Activated CD8-positive, alpha-beta memory T cell treated with anti-CD3 and anti-CD28 coated beads, Interleukin-2, amount 50 U/mL, for 1 hour (primary cell): ENCODE measurements at regions not wholly inside any gene's neighbourhood (a gene's known extent, or its start where the extent isn't known, plus 50 kb on each side); places are given as distances from the start of the nearest gene placed in this dataset.
"Not testable (repeated sequence)": the region's sequence is repeated elsewhere in the genome, so short reads cannot be mapped to it uniquely, and the experiment has no call there.

Source experiments
- DNase-seq: peaks from one replicate; pipeline ENCODE4 v3.0.0-alpha.2; 2020; ENCODE audit errors: extremely low read depth

DNA sequence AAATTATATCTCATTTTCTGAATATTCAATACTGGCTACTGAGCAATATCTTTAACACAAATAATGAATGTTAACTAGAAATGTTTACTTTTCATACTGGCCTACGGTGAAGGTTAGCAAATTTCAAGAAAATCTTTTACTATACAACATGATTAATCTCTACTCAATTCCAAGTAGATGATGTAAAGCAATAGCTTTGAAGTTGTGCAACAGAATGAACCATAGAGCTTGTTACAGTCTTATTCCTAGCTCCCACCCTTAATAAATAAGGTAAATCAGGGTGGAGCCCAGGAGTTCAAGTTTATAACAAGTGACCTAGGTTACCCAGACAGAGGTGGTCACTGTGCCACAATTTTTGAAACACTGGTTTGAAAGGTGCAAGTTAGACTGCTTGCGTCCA is 1678.1 kb downstream of the KCNT2 start:
- DNase-seq, result no peak

DNA sequence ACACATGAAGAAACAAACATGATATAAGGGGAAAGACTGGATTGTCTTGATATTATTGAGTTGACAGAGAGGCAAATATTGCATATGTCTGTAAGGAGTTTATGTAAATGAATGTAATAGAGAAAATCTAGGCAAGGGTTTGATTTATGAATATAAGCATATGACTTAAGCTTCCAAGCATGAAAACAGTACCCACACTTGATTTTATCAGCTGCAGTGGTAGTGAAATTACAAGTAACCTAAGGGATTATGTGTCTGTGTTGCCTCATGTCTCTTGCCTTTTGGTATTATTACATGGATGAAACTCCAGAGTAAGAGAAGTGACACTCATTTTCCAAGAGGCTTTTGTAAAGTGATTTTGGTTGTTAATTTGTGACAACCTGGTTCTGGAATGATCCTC is 1678.9 kb downstream of the KCNT2 start:
- no peak for DNase-seq

DNA sequence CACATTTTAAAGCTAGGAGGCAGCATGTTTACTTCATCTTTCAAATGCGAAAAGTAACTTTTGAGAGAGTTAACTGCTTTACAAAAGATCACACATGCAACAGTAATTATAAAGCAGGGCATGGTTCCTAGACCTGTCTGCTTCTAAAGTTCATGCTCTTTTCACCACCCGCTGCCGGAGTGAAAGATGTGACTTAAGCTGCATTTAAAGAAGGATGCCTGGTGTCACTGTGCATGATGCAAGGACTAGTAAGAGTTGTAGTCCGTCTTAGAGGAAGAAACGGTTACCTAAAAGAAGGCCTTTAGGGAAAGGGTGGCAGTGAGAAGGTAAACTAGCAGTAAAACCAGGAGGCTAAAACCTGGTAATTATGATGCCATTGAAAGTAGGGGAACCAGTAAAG is 1689.1 kb downstream of the KCNT2 start:
- DNase-seq, result no peak

DNA sequence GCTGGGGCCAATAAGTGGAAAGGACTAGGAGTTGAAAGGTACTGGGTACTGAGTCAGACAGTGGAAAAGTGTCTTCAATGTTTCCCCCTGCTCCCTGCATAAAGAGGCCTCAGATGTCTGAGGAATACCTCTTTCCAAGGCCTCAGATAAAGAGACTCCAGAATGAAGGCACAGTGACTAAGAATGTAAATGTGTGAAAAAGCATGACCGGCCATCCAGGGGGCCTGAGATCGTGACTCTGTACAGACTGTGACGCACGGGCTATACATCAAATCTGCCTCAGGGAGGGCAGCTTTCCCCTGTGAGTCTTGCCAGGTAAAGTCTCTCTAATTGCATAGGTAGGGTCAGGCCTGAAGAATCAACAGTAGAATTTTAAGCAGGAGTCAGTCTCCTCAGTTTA is 1690.5 kb downstream of the KCNT2 start:
- no peak for DNase-seq

DNA sequence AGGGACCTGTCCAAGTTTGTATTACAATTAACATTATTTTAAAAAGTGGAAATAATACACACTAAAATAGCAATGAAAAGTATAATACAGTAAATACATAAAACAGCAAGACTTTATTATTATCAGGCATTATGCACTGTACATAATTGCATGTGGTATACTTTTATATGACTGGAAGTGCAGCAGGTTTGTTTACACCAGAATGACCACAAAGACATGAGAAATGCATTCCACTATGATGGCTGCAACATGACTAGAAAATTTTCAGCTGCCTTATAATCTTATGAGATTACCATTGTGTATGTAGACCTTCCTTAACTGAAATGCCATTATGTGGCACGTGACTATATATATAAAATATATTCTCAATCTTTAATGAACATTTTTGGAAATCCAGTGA is 1699.6 kb downstream of the KCNT2 start:
- DNase-seq, result no peak

DNA sequence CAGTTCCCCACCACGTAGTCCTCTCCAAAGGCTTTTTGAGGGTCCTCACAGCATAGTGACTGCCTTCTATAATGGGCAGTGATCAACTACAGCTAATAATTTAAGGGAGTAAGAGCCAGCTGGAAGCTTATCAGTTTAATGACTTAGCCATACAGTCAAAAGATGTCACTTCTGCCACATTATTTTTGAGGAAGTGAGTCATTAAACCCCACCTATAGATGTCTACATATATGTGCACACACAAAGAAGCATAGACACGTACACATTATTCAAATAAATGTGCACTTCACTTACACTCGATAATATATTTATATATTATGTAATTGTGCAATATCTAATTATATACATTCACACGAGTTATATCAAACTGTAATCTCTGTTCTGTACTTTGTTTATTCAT is 1704.7 kb downstream of the KCNT2 start:
- no peak for DNase-seq

DNA sequence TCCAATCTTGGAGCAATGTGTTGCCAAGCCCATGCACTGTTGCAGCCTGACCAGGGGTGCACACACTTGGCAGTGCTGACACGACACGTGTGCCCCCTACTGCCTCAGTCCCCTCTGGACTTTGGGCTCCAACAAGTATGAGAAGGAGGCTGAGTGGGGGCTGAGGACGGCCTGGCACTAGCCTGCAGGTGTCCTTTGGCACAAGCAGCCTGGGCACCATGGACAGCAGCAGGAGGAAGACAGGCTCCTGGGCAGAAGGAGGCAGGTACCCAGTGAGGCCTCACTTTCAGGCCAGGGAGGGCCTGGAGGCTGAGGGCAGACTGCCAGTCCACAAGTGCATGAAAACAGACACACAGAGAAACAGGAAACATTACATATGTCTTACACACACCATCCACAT is 1702.9 kb upstream of the B3GALT2 start:
- DNase-seq, result no peak

DNA sequence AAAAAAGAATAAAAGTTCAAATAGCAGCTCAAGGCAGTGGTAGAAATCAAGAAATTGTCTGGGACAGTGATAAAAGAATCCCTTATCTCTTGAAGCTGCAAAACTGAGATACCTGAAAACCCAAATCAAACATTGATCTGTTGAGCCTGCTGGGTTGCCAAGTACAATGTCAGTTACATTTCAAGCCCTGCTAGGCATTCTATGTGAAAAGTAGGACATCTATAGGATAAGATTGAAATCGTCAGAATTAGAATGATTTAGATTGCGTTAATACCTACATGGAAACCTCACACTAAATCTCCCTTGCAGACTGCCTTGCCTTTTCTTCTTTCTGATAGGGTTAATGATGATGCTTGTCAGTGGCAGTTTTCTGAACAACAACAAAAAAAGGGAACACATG is 1684.4 kb upstream of the B3GALT2 start:
- no peak for DNase-seq

DNA sequence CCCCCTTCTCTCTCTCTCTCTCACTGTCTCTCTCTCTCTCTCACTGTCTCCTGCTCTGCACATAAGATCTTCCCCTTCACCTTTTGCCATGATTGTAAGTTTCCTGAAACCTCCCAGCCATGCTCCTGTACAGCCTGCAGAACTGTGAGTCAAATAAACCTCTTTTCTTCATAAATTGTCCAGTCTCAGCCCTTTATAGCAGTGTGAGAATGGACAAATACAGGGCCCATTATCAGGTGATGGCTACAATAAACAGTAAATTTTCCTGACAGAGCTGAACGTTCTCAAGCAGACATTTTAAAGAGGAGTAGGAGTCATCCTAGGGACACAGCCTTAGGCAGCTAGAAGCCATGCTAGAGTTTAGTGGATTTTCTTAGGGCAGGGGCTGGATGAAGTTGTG is 1679.7 kb upstream of the B3GALT2 start:
- no peak for DNase-seq

DNA sequence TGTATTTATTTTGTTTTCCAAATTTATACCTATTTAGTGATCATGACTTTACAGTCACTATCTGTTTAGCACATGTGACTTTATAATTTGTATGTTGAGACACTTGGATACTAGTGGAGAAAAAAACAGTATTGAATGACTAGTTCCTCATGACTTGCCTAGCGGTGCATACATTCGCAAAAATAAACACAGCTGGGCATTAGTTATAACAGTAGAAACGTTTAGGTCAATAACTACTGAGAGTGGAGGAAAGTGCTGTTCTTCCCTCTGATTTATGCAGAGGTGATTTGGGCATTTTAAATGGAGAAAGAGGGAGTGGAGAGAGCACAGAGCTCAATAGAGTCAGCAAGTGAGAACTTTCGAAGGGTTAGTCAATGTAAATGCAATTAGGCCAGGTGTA is 1679.0 kb upstream of the B3GALT2 start:
- no peak for DNase-seq

DNA sequence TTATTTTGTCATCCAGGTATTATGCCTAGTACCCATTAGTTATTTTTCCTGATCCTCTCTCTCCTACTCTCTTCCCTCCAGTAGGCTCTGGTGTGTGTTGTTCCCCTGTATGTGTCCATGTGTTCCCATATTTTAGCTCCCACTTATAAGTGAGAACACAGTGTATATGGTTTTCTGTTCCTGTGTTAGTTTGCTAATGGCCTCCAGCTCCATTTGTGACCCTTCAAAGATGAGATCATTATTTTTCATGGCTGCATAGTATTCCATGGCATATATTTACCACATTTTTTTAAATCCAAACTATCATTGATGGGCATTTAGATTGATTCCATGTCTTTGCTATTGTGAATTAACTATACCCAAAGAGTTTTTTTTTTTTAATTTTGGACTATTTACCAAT is 1675.7 kb upstream of the B3GALT2 start:
- DNase-seq, result no peak

DNA sequence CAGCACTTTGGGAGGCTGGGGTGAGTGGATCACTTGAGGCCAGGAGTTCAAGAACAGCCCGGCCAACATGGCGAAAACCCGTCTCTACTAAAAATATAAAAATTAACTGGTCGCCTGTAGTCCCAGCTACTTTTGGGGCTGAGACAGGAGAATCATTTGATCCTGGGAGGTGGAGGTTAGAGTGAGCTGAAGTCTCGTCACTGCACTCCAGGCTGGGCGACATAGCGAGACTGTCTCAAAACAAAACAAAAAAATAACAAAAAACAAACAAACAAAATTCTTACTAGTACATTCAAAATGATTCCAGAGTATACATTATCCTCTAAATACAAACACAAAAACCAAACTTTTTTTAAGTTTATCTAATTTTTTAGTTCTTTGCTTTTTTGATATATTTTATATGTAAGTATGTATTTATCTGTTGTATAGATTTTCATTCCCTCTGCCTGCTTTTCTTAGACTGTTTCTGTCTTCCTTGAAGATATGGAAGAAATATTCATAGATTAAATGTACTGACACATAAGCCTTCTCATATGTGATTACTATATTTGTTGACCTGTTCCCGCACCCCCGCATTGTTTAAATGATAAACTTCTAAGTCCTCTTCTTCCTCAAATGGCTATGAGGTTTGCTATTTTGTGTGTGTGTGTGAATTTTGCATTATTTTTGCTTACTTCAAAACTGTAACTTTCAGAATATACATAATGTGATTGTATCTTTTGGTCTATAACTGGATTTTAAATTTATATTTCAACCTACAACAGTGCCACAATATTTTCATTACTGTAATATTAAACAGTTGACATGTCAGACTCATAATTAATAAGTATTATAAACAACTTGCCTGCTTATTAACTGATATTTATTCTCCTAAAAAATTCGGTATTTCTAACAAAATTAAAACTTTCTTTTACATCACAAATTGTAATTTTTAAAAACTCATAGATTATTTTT is 1674.1 kb upstream of the B3GALT2 start:
- no peak for DNase-seq

DNA sequence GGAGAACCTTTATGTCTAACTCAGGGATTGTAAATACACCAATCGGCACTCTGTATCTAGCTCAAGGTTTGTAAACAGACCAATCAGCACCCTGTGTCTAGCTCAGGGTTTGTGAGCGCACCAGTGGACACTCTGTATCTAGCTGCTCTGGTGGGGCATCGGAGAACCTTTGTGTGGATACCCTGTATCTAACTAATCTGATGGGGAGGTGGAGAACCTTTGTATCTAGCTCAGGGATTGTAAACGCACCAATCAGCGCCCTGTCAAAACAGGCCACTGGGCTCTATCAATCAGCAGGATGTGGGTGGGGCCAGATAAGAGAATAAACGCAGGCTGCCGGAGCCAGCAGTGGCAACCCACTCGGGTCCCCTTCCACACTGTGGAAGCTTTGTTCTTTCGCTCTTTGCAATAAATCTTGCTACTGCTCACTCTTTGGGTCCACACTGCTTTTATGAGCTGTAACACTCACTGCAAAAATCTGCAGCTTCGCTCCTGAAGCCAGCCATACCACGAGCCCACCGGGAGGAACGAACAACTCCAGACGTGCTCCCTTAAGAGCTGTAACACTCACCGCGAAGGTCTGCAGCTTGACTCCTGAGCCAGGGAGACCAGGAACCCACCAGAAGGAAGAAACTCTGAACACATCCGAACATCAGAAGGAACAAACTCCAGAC is 1673.2 kb upstream of the B3GALT2 start:
- DNase-seq, result not testable (repeated sequence)

DNA sequence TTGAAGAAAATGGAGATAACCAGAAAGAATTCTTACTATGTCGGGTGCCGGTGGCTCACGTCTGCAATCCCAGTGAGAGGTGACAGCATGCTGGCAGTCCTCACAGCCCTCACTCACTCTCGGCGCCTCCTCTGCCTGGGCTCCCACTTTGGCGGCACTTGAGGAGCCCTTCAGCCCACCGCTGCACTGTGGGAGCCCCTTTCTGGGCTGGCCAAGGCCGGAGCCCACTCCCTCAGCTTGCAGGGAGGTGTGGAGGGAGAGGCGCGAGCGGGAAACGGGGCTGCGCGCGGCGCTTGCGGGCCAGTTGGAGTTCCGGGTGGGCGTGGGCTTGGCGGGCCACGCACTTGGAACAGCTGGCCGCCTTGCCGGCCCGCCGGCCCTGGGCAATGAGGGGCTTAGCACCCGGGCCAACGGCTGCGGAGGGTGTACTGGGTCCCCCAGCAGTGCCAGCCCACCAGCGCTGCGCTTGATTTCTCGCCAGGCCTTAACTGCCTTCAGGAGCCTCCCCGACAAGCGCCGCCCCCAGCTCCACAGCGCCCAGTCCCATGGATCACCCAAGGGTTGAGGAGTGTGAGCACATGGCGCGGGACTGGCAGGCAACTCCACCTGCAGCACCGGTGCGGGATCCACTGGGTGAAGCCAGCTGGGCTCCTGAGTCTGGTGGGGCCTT is 1672.5 kb upstream of the B3GALT2 start:
- not testable (repeated sequence) for DNase-seq

DNA sequence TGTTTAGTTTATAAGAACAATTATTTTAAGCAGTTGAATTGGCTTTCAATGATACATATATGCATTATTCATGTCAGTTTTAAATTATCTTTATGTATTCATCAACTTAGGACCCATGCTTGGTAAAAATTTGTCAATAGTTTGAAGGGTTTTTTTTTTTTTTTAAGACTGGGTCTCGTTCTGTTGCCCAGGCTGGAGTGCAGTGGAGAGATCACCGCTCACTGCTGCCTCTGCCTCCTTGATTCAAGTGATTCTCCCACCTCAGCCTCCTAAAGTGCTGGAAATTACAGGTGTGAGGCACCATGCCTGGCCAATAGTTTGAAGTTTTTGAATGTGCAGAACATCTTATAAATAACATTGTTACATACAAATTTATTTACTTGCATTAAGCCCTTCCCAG is 1671.0 kb upstream of the B3GALT2 start:
- DNase-seq, result no peak

DNA sequence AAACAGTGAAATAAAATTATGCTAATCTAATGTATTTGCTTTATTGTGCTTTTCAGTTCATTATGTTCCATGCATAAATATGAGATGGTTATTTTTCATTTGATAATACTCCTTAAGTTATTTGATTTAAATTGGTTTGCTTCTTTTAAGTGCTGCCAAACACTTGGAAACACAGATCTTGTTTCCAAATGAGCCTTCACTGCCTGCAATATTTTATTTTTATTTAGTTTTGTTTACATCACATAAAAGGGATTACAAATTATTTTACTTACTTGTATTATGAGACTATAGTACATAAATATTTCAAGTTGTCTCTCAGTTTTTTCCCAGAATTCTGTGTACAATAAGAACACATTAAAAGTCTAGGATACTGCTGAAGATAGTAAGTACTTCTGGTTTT is 1662.4 kb upstream of the B3GALT2 start:
- no peak for DNase-seq

DNA sequence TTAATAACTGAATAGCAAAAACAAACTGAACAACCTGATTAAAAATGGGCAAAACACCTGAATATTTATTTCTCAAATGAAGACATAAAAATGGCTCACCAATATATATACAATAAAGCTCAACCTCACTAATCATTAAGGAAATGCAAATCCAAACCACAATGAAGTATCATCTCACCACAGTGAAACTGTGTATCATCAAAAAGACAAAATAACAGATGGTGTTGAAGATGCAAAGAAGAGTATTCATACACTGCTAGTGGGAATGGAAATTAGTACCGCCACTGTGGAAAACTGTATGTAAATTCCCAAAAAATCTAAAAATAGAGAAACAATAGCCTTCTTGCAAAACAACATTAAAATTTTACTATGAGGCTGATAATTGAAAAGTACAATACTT is 1660.1 kb upstream of the B3GALT2 start:
- DNase-seq, result no peak

DNA sequence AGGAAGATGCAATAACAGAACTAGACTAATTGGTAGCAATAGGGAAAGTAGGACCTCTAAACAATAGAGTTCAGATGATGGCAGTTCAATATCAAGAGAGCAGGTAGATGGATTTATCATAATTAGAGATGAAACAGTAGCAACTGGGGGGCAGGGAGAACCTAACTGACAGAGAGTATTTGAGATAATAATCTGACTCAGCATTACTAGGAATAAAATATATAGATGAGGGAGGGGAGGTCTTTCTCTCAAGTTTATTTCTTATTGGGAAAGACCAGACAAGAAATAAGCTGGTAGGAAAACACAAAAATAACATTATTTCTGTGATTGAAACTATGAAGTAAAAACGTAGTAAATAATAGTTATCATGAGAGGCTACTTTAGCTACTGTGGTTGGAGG is 1656.7 kb upstream of the B3GALT2 start:
- DNase-seq, result no peak

DNA sequence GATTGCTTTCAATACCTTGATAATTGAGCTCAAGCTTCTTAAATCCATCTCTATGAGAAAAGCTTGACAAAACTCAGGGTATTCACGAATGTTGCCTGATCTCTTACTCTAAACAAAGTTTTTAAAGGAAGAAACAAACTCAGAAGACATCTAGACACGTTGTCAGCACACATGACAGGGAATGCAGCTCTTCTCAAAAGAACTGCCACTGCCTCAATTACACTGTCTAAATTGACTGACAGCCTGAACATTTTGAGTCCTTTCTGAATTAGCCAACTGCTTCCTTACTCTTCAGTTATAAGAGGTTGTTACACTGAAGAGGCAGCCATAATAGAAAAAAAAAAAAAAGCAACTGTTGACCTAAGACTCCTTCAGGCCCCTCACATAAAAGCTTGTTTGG is 1646.7 kb upstream of the B3GALT2 start:
- no peak for DNase-seq

DNA sequence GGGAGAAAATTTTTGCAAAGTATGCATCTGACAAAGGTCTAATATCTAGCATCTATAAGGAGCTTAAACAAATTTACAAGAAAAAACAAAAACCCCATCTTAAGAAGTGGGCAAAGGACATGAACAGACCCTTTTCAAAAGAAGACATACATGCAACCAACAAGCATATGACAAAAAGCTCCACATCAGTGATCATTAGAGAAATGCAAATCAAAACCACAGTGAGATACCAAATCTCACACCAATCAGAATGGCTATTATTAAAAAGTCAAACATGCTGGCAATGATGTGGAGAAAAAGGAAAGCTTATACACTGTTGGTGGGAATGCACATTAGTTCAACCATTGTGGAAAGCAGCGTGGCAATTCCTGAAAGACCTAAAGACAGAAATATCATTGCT is 1645.2 kb upstream of the B3GALT2 start:
- DNase-seq, result not testable (repeated sequence)

DNA sequence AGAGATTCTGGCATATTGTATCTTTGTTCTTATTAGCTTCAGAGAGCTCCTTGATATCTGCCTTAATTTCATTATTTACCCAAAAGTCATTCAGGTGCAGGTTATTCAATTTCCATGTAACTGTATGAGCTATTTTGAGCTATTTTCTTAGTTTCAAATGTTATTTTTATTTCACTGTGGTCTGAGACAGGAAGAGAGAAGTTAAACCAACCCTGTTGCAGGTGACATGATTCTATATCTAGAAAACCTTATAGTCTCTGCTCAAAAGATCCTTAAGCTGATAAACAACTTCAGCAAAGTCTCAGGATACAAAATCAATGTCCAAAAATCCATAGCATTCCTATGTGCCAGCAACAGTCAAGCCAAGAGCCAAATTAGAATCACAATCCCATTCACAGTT is 1644.0 kb upstream of the B3GALT2 start:
- no peak for DNase-seq

DNA sequence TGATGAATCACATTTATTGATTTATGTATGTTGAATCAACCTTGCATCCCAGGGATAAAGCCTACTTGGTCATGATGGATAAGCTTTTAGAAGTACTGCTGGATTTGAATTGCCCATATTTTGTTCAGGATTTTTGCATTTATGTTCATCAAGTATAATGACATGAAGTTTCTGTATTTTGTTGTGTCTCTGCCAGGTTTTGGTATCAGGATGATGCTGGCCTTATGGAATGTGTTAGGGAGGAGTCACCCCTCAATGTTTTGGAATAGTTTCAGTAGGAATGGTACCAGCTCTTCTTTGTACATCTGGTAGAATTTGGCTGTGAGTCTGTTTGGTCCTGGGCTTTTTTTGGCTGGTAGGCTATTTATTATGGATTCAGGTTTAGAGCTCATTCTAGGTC is 1643.1 kb upstream of the B3GALT2 start:
- DNase-seq, result no peak

DNA sequence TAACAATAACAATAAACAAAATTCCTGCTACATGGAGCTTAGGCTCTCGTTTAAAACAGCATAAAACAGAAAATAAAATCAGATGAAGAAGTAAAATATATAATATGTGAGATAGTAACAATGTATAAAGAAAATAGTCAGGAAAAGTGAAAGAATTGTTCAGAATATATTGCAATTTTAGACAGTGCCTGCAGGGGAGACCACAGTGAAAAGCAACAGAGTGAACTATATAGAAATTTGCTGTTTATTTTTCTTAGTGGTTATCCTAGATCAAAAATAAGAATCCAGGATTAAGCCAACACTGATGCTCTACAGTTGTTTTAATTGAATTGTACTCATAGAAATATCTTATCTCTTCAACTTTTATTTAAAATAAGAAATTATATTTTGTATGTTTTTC is 1639.0 kb upstream of the B3GALT2 start:
- no peak for DNase-seq
